WTC11 (cell line): ENCODE measurements at regions not wholly inside any gene's neighbourhood (a gene's known extent, or its start where the extent isn't known, plus 50 kb on each side); places are given as distances from the start of the nearest gene placed in this dataset.

Source experiments
- ATF2 ChIP-seq: sonication (generic); formaldehyde crosslinking; IDR thresholded peaks from 2 replicates; pipeline ENCODE4 v1.8.1; 2022; ENCODE audit warnings: low read depth, missing genetic modification reagents, borderline replicate concordance
- CREM ChIP-seq: sonication (generic); formaldehyde crosslinking; IDR thresholded peaks from 2 replicates; pipeline ENCODE4 v1.8.1; 2022; ENCODE audit warnings: mild to moderate bottlenecking, missing genetic modification reagents, moderate library complexity
- CTCF ChIP-seq: fragments of 200-600 bp; IDR thresholded peaks from 2 replicates; pipeline ENCODE4 v1.8.0; 2022; ENCODE audit warnings: antibody characterized with exemption
- E2F1 ChIP-seq: sonication (generic); formaldehyde crosslinking; IDR thresholded peaks from 2 replicates; pipeline ENCODE4 v1.8.0; 2022; ENCODE audit warnings: mild to moderate bottlenecking, missing genetic modification reagents
- ELF4 ChIP-seq: sonication (generic); formaldehyde crosslinking; IDR thresholded peaks from 2 replicates; pipeline ENCODE4 v1.8.1; 2022; ENCODE audit warnings: low read depth, mild to moderate bottlenecking, moderate library complexity, missing genetic modification reagents
- ETV6 ChIP-seq: sonication (generic); formaldehyde crosslinking; IDR thresholded peaks from 2 replicates; pipeline ENCODE4 v1.8.1; 2022; ENCODE audit warnings: mild to moderate bottlenecking, missing genetic modification reagents
- NR2C2 ChIP-seq: sonication (generic); formaldehyde crosslinking; IDR thresholded peaks from 2 replicates; pipeline ENCODE4 v1.8.0; 2022; ENCODE audit warnings: mild to moderate bottlenecking, missing genetic modification reagents
- USF2 ChIP-seq: sonication (generic); formaldehyde crosslinking; IDR thresholded peaks from 2 replicates; pipeline ENCODE4 v1.8.1; 2023; ENCODE audit warnings: mild to moderate bottlenecking, missing genetic modification reagents, moderate library complexity
- ZNF121 ChIP-seq: sonication (generic); formaldehyde crosslinking; IDR thresholded peaks from 2 replicates; pipeline ENCODE4 v1.8.0; 2023; ENCODE audit warnings: missing genetic modification reagents
- TF ChIP-seq, protein P1 (sequence below): sonication (generic); formaldehyde crosslinking; IDR thresholded peaks from 2 replicates; pipeline ENCODE4 v1.8.0; 2022; ENCODE audit warnings: mild to moderate bottlenecking, missing genetic modification reagents
- TF ChIP-seq, protein P2 (sequence below): sonication (generic); formaldehyde crosslinking; IDR thresholded peaks from 2 replicates; pipeline ENCODE4 v1.8.1; 2023; ENCODE audit warnings: mild to moderate bottlenecking, missing genetic modification reagents
- TF ChIP-seq, protein P3 (sequence below): fragments of 250-450 bp; sonication (Bioruptor Pico); IDR thresholded peaks from 2 replicates; pipeline ENCODE4 v1.9.0; 2021; ENCODE audit warnings: mild to moderate bottlenecking

- TF ChIP-seq, protein P1, sequence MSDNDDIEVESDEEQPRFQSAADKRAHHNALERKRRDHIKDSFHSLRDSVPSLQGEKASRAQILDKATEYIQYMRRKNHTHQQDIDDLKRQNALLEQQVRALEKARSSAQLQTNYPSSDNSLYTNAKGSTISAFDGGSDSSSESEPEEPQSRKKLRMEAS (CRISPR knock-in tag), result no peak
- no peak for TF ChIP-seq E2F1
- no peak for TF ChIP-seq CTCF
- TF ChIP-seq, protein P2, sequence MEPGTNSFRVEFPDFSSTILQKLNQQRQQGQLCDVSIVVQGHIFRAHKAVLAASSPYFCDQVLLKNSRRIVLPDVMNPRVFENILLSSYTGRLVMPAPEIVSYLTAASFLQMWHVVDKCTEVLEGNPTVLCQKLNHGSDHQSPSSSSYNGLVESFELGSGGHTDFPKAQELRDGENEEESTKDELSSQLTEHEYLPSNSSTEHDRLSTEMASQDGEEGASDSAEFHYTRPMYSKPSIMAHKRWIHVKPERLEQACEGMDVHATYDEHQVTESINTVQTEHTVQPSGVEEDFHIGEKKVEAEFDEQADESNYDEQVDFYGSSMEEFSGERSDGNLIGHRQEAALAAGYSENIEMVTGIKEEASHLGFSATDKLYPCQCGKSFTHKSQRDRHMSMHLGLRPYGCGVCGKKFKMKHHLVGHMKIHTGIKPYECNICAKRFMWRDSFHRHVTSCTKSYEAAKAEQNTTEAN (CRISPR knock-in tag), result no peak
- TF ChIP-seq ATF2 (CRISPR knock-in tag), result no peak
- TF ChIP-seq, protein P3, sequence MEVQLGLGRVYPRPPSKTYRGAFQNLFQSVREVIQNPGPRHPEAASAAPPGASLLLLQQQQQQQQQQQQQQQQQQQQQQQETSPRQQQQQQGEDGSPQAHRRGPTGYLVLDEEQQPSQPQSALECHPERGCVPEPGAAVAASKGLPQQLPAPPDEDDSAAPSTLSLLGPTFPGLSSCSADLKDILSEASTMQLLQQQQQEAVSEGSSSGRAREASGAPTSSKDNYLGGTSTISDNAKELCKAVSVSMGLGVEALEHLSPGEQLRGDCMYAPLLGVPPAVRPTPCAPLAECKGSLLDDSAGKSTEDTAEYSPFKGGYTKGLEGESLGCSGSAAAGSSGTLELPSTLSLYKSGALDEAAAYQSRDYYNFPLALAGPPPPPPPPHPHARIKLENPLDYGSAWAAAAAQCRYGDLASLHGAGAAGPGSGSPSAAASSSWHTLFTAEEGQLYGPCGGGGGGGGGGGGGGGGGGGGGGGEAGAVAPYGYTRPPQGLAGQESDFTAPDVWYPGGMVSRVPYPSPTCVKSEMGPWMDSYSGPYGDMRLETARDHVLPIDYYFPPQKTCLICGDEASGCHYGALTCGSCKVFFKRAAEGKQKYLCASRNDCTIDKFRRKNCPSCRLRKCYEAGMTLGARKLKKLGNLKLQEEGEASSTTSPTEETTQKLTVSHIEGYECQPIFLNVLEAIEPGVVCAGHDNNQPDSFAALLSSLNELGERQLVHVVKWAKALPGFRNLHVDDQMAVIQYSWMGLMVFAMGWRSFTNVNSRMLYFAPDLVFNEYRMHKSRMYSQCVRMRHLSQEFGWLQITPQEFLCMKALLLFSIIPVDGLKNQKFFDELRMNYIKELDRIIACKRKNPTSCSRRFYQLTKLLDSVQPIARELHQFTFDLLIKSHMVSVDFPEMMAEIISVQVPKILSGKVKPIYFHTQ, result no peak
- TF ChIP-seq USF2 (CRISPR knock-in tag), result no peak
- no peak for TF ChIP-seq ETV6 (CRISPR knock-in tag)
- TF ChIP-seq ZNF121, result no peak
- no peak for TF ChIP-seq NR2C2 (CRISPR knock-in tag)
- TF ChIP-seq CREM (CRISPR knock-in tag), result no peak
- TF ChIP-seq ELF4 (CRISPR knock-in tag), result no peak
Observed at GRCh38 chr7:84668116-84668515, 473.5 kb upstream of the SEMA3A start.
